ENCODE measurements at regions not wholly inside any gene's neighbourhood (a gene's known extent, or its start where the extent isn't known, plus 50 kb on each side); places are given as distances from the start of the nearest gene placed in this dataset.
A peak's percentile ranks its signal among the peaks of the same experiment; 100 is the strongest.

DNA sequence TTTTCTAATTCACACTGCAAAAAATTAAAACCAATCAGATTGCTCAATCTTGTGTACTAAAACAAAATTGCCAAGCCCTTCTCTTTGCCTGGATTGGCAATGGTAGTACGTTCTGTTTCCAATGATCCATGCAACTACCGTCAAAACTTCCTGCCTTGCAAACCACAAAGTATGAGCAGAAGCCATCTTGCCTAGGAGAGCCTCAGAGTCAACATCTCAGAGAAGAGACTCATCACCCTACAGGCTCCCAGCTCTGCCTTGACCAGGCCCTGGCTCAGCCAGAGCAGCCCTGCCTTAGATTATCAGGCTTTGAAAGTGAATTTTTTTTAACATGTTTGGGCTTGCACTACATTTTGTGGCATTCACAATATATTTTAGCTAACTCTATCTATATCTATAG lies 574.1 kb downstream of the SATB2 start:
- Mint-ChIP-seq H3K9me3 (ENCODE audit: unreplicated experiment) (no peaks in the 10 kb centered on the region), H3K27ac (ENCODE audit: unreplicated experiment) (no peak overlapping the region), H3K4me3 (ENCODE audit: unreplicated experiment) (no peak overlapping the region), H3K36me3 (ENCODE audit: unreplicated experiment) (no peaks in the 10 kb centered on the region), H3K27me3 (ENCODE audit: unreplicated experiment) (no peaks in the 10 kb centered on the region), H3K4me1 (ENCODE audit: unreplicated experiment) (peaks cover 19% of the 10 kb centered on the region)
- TF ChIP-seq, protein P1, sequence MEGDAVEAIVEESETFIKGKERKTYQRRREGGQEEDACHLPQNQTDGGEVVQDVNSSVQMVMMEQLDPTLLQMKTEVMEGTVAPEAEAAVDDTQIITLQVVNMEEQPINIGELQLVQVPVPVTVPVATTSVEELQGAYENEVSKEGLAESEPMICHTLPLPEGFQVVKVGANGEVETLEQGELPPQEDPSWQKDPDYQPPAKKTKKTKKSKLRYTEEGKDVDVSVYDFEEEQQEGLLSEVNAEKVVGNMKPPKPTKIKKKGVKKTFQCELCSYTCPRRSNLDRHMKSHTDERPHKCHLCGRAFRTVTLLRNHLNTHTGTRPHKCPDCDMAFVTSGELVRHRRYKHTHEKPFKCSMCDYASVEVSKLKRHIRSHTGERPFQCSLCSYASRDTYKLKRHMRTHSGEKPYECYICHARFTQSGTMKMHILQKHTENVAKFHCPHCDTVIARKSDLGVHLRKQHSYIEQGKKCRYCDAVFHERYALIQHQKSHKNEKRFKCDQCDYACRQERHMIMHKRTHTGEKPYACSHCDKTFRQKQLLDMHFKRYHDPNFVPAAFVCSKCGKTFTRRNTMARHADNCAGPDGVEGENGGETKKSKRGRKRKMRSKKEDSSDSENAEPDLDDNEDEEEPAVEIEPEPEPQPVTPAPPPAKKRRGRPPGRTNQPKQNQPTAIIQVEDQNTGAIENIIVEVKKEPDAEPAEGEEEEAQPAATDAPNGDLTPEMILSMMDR (IDR thresholded peaks at IDR 0.05), result no peak
- no peak for DNase-seq (ENCODE audit: extremely low spot score, unreplicated experiment)

DNA sequence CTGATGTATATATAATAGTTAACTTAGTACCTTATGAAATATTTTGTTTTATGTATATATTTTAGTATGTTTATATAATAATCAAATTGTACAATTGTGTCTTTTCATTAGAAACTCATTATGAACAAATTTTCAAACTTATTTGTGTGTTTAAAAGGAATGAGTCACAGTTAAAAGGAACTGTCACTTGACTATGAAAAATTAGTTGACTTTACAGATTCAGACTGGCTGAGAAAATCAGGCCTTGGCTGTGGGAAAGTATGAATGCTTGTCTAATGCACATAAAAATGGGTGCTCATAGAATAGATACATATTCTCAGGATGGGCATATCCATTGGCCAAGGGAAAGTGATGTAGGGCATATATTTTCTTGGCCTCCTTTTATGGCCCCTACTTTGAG lies 576.8 kb downstream of the SATB2 start:
- Mint-ChIP-seq H3K36me3 (ENCODE audit: unreplicated experiment) (no peaks in the 10 kb centered on the region), H3K27ac (ENCODE audit: unreplicated experiment) (no peak overlapping the region)

DNA sequence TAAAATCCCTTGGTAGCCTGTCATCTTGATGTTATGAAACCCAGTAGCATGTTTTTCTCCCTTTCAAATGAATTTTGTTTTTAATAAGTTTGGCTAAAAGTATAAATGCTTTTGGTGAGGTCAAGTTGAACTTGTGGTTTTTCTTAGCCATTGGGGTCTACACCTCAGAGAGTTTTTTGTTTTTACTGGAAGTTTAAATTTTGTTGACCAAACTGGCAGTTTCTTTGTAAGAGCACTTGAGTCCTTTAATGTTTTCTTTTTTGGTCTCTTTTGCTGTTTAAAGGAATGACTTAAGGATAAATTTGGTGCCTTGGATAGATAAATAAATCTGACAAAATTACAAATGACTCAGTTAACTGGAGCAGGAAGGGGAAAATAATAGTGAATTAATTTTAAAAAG lies 577.3 kb downstream of the SATB2 start:
- H3K36me3 Mint-ChIP-seq (ENCODE audit: unreplicated experiment), result no peaks in the 10 kb centered on the region
- no peaks in the 10 kb centered on the region for H3K9me3 Mint-ChIP-seq (ENCODE audit: unreplicated experiment)
- TF ChIP-seq, protein P1 (IDR thresholded peaks at IDR 0.05), result no peak
- DNase-seq (ENCODE audit: extremely low spot score, unreplicated experiment), result no peak
- no peaks in the 10 kb centered on the region for H3K27me3 Mint-ChIP-seq (ENCODE audit: unreplicated experiment)
- peaks cover 24% of the 10 kb centered on the region for H3K4me1 Mint-ChIP-seq (ENCODE audit: unreplicated experiment)
- H3K4me3 Mint-ChIP-seq (ENCODE audit: unreplicated experiment), result no peak overlapping the region
- peak overlapping the region; percentile 73 for H3K27ac Mint-ChIP-seq (ENCODE audit: unreplicated experiment)

More for the DNA sequence above, 576.8 kb downstream of the SATB2 start:
- DNase-seq (ENCODE audit: extremely low spot score, unreplicated experiment), result no peak
- H3K4me1 Mint-ChIP-seq (ENCODE audit: unreplicated experiment), result peaks cover 24% of the 10 kb centered on the region
- TF ChIP-seq, protein P1 (IDR thresholded peaks at IDR 0.05), result no peak
- no peaks in the 10 kb centered on the region for H3K9me3 Mint-ChIP-seq (ENCODE audit: unreplicated experiment)
- H3K4me3 Mint-ChIP-seq (ENCODE audit: unreplicated experiment), result no peak overlapping the region
- H3K27me3 Mint-ChIP-seq (ENCODE audit: unreplicated experiment), result no peaks in the 10 kb centered on the region

DNA sequence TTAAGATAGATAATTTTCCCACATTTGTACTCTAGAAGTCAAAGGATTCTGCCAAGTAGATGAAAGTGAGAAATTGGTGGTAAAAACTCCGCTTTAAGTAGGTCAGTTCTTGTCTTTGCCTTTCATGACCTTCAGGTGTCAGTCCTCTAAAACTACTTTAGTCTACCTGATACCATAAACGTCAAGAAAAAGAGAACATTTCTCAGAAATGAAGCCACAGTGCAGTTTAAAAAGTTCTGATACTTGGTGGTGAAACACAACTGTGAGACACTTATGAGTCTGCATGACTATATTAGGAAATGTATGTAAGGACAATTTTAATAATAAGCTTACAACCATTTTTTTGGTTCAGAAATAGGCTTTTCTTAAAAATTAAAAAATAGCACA lies 583.3 kb downstream of the SATB2 start:
- TF ChIP-seq, protein P1 (IDR thresholded peaks at IDR 0.05), result no peak
- no peaks in the 10 kb centered on the region for H3K9me3 Mint-ChIP-seq (ENCODE audit: unreplicated experiment)
- H3K27ac Mint-ChIP-seq (ENCODE audit: unreplicated experiment), result peak overlapping the region; percentile 76
- H3K4me3 Mint-ChIP-seq (ENCODE audit: unreplicated experiment), result no peak overlapping the region
- no peaks in the 10 kb centered on the region for H3K36me3 Mint-ChIP-seq (ENCODE audit: unreplicated experiment)
- H3K27me3 Mint-ChIP-seq (ENCODE audit: unreplicated experiment), result no peaks in the 10 kb centered on the region
- no peak for DNase-seq (ENCODE audit: extremely low spot score, unreplicated experiment)
- peaks cover 28% of the 10 kb centered on the region for H3K4me1 Mint-ChIP-seq (ENCODE audit: unreplicated experiment)

DNA sequence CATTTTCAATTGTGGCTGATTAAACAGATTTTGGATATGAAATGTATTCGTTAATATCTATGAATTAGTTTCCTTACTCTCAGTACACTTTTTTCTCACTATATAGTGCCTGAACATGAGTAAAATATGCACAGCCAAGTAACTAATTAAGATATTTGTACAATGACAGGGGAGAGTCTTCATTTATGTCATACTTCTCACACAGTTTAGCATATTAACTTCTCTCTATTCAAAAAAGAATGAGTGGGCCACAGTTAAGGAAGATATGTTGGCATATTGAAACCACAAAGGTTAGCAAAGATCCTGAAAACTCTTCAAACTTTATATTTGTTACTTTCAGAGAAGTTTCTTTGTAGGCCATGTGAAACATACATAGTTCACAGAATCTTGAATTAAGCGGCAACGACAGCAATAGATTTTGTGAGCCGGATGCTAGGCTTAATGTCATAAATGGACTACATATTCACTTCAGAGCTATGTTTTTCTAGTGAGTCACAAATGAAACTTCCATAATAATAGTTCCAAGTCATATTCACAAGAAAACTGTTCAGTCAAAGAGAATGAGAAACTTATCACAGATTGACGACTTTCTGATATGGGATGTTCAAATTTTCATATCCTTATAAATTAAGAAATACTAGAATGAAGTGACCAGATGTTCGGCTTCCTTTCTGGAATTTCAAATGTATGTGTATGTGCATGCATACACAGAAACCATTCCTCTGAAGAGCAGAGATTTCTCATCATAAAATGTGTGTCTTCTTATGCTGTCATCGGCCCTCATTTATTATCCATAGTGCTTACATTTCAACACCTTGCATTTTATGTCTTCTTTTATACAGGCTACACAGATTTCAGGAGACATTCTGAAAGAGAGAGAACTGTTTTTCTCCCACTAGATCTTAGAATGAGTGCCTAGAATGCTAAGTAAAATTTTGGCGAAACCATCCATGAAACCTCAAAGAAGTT lies 584.0 kb downstream of the SATB2 start:
- H3K4me1 Mint-ChIP-seq (ENCODE audit: unreplicated experiment), result peaks cover 26% of the 10 kb centered on the region
- H3K27me3 Mint-ChIP-seq (ENCODE audit: unreplicated experiment), result no peaks in the 10 kb centered on the region
- H3K9me3 Mint-ChIP-seq (ENCODE audit: unreplicated experiment), result no peaks in the 10 kb centered on the region
- no peaks in the 10 kb centered on the region for H3K36me3 Mint-ChIP-seq (ENCODE audit: unreplicated experiment)
- TF ChIP-seq, protein P1 (IDR thresholded peaks at IDR 0.05), result no peak
- DNase-seq (ENCODE audit: extremely low spot score, unreplicated experiment), result no peak
- peak overlapping the region; percentile 76 for H3K27ac Mint-ChIP-seq (ENCODE audit: unreplicated experiment)
- no peak overlapping the region for H3K4me3 Mint-ChIP-seq (ENCODE audit: unreplicated experiment)

All from osteocyte (in vitro differentiated cells).